NCI-H748 treated with DMSO at 0.1 percent for 48 hours (cell line): ENCODE measurements at regions not wholly inside any gene's neighbourhood (a gene's known extent, or its start where the extent isn't known, plus 50 kb on each side); places are given as distances from the start of the nearest gene placed in this dataset.

Source experiments
- DNase-seq: peaks from one replicate; lab custom pipeline; 2025; lab: John Stamatoyannopoulos, UW

DNA sequence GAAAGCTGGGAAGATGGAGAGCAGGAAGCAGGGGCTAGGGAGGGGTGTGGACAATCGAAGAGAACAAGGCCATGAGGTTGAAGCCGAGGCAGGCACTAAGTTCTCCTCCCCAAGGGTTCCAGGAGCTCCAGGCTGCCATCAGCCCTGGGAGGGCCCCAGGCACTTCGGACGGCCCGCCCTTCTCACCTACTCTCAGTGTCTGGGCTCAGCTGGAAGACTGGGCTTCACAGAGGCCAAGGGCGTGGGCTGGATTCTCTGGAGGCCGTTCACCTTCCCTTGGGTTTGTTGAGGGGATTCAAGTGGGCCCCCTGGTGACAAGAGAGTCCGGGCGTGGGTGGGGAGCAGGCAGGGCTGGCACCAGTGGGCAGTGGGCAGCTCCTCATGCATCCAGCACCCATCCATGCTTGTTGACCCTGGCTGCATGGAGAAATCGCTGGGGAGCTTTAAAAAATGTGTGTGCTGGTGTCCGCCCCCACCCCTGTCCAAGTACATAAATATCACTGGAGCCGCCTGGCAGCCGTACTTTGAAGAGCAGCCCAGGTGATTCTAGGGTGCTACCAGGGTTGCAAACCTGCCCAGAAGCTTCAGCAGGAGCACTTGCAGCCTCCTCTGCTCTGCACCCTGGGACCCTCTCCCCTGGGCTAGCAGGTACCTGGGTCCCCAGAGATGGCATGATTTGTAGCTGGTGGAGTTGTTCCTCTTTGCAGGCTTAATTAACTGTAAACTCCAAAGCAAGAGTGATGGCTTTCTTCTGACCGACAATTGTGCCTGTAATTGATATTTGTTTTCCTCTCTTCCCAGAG lies 74.3 kb downstream of the RTL6 start:
- peak; percentile 22 for DNase-seq

DNA sequence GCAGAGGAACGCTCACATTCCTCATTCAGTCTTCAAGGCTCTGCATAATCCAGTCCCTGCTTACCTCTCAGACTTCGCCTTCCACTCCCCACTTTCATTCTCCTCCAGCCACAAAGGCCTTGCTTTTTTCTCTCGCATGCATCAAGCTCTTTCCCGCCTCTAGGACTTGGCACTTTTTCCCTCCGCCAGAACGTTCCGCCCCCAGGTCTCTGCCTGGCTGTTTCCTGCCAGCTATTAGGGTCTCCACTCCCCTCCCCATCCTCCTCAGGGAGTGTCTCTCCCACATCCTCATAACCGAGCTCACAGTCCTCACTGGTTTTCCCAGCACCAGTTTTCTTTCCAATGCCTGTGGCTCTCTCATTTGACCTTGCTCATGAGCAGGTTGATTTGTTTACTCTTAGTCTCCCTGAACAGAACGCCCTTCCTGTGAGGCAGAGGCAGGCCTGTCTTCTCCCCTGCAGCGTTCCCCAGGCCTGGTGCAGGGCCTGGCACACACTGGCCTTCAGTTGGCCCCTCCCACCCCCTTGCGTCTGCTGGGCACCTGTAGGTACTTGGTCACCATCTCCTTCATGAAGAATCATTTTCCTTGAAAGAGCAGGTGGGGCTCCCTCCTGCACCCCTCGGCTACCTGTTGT lies 75.2 kb downstream of the RTL6 start:
- DNase-seq, result no peak

DNA sequence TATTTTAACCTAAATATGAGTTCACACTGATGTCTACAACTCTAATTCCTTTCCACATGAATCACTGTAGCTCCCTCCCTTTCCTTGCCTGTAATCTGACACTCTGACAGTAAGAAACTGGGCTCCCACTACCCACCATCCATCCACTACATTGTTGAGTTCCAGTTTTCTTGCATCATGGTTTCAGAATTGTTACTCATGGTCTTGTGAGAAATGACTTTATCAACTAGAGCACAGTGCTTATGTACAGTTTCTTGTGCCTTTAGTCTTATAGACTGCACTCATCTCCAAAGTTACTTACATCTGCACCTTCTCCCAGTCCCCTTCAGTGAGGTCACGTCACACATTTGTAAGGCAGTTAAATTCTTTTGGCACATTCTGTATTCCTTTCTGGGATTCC lies 78.6 kb downstream of the RTL6 start:
- no peak for DNase-seq

DNA sequence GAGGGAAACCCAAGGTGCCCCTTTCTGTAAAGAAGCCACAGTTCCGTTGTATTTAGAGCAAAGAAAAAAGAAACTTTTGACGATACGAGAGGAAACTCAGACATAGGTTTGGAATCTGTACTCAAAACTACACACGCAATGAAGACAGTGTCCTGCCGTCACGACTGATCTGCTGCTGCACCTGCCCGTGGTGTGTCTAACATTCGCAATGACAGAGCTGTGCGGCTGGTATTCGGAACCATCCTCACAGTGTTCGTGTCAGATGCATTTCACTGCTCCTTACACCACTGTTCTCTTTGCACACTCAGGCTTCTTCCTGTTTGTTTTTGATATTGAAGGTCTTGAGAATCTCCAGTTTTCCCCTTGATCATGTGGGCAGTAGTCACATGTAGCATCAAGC lies 84.8 kb downstream of the RTL6 start:
- DNase-seq, result no peak

DNA sequence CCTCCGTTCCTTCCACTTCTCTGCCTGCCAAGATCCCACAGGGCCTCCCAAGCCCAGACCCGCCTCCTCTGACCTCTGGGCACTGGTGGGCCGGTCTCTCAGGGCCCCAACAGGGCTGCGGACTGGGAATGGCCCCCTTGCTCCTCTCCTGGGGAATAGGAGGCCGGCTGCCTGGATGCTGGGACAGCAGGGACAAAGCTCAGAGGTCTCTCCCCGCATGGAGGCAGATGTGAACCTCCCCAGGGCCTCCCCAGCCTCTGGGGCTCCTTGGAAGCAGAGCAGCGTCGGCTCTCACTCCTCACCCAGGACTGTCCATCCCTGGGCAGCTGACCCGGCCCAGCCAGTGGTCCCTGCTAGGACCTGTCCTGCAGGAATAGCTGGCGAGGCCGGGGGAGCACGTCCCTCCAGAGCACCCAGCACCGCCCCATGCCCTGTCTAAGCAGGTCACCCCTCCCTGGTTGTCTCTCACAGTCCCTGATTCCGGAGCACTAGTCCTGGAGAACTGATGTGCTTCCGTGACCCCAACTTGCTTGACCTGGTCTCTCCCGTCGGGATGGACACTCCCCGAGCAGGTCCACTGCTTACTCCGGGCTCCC lies 85.8 kb downstream of the RTL6 start:
- no peak for DNase-seq

DNA sequence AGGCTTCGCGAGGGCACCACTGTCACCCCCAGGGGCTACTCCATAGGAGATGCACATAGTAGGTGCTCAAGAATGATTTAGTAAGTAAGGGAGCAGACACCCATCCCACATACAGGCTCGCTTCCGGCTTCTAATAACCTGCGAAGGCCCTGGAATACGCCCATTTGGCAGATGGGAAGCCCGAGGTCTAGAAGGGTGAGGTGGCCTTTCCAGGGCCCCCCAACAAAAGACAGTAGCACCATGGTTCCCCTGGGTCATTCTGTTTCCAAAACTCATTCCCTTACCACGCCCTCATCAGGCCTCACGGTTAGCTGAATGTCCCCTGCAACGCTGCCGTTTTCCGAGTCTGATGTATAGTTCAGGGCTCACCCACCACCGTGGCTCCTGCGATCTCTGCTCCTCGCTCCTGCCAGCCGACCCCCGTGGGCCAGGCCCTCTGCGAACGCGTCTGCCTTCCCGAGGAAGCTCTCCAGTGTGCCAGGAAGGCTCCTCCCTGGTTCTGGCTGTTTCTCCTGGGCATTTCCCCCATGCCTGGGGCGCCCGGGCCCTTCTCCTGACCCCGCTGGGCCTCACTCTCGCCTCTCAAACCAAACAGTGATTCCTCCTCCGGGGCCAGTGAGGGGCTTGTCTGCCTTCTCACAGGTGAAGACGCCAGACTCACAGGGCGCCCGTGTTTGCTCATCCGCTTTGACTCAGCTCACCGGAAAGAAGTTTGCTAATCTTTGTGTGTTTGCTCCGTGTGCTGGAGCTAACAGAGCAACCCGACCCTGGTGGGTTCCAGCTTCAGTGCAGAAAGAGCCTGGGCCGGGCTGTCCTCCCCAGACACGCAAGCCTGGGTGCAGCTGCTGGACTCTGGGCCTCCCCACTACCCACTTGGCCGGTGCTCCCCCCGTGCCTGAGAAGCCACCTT lies 86.6 kb downstream of the RTL6 start:
- no peak for DNase-seq

DNA sequence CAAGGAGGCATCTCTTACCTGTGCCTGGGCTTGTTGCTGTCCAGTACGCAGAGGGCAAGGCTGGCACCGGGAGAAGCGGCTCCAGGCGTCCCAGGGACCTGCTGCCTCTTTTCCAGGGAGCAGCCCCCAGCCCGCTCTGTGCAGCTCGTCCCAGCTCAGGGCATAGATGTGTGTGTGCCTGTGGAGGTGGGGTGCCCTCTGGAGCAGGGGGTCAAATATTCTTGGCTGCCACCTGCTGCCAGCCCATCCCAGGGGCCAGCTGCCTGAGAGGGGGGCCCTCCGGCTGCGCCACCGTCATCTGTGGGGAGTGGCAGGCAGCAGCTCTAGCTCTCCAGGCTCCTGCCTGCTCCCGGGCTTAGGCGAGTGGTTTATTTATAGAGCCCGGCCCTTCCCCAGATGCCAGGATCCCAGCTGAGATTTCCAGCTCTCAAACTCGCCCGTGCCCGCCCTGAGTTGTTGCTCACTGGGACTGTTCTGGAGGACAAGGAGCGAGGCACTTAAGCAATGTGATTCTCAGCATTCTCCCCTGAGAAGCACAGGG lies 87.5 kb downstream of the RTL6 start:
- no peak for DNase-seq

DNA sequence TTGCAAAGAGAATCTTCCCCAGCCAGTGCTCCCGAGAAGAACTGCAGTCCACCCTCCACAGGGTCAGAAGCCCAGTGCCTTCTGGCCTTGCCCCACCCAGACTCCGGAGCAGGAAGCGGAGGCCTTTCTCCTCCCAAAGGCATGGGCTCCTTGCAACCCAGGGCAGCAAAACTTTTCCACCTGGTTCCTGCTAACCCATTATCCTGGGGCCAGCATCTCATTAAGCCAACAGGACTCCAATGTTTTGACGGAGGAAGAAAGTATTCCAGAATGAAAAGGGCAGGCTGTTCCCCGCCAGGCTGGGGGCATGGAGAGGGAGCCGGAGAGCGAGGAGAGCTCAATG lies 88.1 kb downstream of the RTL6 start:
- DNase-seq, result no peak

DNA sequence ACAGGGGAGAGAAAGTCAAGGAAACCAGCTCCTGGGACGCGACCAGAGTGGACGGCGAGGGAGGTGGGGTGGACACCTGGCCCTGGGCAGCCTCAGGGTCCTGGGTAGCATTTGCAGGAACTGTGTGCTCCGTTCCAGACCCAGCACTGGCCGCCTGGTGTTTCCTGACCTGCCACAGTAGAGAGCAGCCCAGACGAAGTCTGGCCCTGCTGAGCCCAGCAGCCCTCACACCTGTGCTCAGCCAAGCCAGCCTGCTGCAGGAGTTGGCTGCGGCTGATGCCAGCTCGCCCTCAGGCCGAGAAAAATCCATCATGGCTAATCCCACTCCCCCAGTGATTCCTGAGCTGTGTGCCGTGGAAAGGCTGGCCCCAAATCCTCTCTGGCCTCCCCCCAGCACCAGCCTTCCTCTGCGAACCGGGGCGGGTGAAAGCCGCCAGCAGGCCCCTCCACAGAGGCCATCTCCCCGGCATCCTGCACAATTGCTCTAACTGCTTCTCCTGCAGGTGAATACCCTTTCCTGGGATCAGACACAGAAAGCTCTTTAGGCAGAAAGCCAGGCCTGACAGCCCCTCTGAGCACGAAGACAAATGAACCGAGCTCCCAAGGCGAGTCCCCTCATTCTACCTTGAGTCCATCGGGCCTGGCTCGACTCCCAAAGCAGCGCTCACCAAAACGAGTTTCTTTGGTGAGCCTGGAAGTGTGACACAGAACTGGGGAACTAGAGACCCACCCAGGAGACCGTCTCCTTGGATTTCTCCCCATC lies 88.6 kb downstream of the RTL6 start:
- no peak for DNase-seq

DNA sequence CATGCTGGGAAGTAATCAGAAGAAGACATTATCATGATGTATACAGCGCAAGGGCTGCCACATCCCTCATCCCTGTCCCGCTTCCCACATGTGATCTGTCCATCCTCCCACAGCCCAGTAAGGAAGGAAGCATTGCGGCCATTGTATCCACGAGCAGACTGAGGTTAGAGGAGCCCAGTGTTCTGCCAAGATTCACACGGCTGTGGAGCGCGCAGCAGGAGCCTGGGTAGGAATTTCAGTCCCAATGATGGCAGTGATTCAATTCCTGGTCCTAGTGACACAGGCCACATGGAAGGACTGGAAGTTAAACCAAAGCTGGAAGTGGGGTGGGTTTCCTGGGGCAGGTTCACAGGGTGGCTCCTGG lies 89.2 kb downstream of the RTL6 start:
- DNase-seq, result no peak

DNA sequence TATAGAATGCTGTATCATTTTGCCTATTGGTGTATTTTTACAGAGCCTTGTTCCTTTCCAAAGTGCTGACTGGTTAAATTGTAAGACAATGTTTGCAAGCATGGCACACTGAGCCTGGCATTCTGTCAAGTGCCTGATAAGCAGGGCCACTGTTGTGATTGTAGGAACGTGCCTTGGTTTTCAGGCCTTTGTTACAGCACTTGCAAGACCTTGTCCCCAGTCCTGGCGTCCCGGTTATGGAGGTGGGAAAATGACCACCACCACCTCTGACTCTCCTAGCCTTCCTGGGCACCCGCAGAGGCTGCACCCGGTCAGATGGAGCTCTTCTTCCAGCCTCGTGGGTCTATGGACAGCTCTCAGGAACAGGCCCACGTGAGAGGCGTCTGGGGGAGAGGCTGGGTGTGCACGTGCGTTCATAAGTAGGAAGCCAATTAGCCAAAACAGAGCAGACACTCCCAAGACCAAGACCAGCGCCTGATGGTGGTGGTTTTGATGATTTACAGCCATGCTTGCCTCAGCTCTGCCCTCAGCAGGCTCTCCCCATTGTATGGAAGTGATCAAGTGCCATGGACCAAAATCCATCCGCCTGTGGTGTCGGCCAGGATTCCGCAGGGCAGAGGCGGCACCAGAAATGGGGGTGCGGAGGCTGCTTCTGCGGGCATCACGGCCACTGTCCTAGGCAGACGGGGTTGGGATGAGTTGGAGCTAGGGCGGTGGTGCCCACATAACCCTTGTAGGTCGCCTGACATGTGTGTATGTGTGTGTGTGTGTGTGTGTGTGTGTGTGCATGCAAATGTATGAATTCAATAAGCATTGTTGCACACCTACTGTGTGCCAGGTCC lies 89.8 kb downstream of the RTL6 start:
- DNase-seq, result no peak

DNA sequence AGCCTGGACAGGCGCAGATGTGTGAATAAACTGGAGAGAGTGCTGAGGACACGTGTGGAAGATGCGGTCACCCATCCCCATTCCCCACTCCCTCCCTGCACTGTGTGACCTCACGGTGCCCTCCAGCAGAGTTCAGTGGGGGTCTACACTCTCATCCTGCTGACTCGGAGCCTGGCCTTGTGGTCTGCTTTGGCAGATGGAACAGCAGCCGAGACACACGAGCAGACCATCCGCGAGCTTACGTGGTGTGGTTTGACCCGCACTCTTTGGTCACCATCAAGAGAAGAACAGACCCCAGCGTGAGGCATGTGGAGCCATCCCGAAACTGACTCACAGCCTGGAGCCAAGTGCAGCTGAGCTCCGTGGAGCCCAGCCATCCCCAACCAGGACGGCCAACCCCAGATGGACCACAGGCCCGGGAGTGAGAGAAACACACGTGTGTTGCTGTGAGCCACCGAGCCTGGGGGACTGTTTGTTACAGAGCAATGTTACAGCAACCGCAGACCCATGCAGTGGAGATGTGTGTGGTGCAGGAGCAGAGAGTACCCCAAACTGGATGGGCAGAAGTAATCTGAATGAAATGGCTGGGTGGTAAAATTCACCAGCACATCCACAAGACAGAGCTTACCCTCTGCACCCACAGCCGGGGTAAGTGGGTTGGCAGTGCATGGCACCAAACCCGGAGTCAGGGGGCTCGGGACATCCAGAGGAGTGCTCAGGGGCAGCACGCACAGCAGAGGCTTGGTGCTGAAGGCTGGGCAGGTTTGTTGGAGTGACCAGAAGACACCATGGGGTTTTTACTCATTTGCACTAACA lies 90.7 kb downstream of the RTL6 start:
- DNase-seq, result no peak

DNA sequence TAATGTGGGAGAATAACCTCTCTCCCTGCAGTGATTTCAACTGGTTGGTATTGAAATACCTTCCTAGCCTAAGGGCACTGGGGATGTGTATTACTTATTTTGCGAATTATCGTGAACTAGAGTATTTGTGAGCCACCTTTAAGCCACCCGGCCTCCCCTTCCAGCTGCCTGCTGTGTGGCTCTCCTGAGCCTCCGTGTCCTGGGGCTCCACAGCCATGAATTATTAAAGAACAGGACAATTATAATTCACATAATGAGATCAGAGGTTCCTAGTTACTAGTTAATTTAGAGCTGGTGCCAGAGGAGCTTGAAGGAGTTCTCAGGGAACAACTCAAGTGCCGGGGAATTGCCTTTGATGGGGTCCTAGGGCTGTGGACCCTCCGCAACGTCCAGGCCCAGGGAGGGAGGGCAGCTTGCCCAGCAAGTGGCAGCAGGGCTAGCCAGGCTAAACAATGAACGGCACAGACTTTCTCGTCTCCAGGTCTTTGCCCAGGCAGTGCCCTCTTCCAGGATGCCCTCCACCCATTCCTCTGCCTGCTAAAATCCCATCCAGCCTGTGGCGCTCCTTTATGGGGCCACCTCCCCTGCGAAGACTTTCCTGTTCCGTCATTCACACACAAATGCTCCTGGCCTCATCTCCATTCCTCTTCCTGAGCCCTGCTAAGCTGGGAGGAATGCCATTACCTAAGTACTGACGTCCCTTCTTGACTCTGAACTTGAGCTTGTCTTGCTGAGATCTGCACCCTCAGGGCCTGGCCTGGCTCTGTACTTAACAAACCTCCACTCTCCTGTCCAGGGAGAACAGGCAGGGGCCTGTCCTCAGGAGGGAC lies 91.5 kb downstream of the RTL6 start:
- no peak for DNase-seq

DNA sequence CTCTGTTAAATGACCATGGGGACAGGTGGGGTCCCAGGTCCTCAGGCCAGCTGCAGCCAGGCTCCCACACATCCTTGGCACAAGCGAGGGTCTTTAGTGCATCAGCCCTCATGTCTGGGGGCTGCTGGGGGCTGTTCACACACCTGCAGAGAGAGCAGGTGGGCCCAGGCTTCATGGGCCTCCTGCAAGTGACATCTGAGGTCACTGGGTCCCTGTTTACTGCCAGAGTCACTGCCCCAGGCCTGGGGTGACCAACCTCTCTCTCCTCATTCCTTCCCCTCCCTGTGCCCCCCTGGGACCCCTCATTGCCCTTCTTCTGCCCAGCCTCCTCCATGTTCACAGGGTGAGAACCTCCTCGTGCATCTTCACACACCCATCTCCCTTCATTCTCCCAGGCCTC lies 92.4 kb downstream of the RTL6 start:
- no peak for DNase-seq

DNA sequence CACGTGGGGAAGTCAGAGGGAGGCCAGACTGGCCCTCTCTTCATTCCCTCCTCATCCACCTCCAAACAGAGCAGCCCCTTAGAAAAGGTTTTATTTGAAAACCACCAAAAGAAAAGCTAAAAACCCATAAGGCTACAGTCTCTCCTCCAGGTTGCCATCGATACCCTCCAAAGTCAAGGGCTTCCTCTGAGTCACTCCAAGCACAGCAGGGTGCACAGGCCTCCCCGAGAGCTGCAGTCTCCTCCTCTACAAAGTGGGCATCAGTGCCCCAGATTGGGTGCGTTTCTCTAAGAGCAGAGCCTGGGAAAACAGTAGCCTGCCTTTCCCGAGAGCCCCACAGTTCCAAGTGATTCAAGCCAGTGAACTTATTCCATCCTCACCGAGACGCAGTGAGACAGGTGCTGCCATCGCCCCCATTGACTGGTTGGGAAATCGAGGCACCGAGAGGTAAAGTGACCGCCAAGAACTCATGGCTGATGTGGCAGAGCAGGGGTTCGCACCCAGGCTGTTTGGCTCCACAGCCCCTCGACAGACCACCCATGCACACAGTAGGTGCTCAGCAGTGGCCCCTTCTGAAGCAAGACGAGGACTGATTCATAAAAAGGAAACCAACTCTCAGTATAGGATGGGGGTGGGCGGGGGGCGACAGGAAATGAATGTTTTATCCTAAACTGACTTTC lies 91.7 kb upstream of the SHISAL1 start:
- no peak for DNase-seq

DNA sequence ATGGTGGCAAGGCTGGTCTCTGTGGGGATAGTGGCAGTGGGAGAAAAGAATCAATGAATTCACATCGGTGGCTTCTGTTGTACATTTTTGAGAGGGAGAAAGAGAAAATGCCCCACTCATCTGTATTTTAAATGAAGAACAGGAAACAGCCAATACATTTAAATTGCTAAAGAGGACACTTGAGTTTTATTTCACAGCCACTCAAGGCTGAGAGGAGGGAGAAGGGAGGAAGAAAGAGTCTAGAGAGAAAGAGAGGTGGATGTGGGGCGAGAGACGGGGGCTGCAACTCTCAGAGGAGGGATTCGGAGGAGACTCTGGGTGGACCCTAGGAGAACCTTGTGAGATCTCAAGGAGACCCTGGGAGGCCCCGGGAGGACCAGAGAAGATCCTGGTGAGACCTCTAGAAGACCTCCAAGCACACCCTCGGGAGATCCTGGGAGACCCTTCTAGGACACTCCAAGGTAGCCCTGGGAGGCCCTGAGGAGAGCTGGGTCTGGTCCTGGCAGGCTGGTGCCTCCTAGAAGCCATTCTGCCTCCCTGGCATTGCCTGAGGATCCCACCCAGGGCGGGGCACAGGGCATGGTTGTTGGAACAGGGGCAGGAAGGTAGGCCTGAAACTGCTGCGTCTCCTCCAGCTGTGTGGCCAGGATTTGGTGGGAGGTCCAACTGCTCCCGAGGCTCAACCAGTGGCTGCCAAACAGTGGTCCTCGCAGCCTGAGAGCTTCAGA lies 91.0 kb upstream of the SHISAL1 start:
- no peak for DNase-seq

DNA sequence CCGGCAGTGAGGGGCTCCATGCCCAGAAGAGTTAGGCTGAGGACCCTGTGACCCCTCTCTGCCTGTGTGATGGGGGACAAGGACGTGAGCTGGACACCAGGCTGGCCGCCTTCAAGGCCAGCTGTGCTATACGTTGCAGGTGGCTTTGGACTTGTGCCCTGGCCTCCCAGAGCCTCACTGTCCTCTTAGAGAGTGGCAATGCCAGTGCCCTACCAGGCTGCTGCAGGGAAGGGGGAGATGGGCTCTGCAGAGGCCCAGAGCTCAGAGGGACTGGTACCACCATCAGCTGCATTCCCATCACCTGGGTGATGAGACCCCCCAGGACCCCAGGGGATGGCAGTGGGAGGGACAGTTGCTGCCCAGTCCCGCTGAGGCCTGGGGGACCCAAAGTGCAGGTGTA lies 90.4 kb upstream of the SHISAL1 start:
- no peak for DNase-seq
